ENCODE measurements at regions not wholly inside any gene's neighbourhood (a gene's known extent, or its start where the extent isn't known, plus 50 kb on each side); places are given as distances from the start of the nearest gene placed in this dataset.
A peak's percentile ranks its signal among the peaks of the same experiment; 100 is the strongest.

GRCh38 chr20:40335437-40335836, 353.6 kb downstream of the MAFB start:
- H4K20me1 ChIP-seq (ENCODE audit: insufficient read depth, low read length), result no peaks in the 10 kb centered on the region
- Mint-ChIP-seq H3K27me3 (ENCODE audit: low read depth in 3 of 3) (peaks cover 14 to 28% (median 26%) of the 10 kb centered on the region in 3 donors), H3K9me3 (peaks cover 0 to 3% (median 0%) of the 10 kb centered on the region in 7 donors), H3K27ac (no peak overlapping the region), H3K4me3 (no peak overlapping the region), H3K4me1 (peaks cover 30% of the 10 kb centered on the region), H3K36me3 (peaks cover 4 to 6% of the 10 kb centered on the region in 2 donors)
- intact Hi-C loops (cut with micrococcal nuclease), result no loop called here
- no peak overlapping the region for H3K9ac ChIP-seq (ENCODE audit: insufficient read depth, low read length, poor library complexity, severe bottlenecking)
- H3K4me3 ChIP-seq (replicated peaks in 1 of 3; ENCODE audit: low read depth in 2 of 3, low read length in 3 of 3), result no peak overlapping the region
- WGBS (ENCODE audit: insufficient coverage), result 100% methylated on average over 1 of the region's 6 CpGs
- no peaks in the 10 kb centered on the region for H3K36me3 ChIP-seq (replicated peaks in 1 of 2; ENCODE audit: control insufficient read depth in 1 of 2, insufficient read depth in 2 of 2, low read length in 2 of 2)
- H3K79me2 ChIP-seq (ENCODE audit: insufficient read depth, low read length), result no peaks in the 10 kb centered on the region
- H3K27ac ChIP-seq (ENCODE audit: low read depth in 1 of 2, low read length in 2 of 2), result no peak overlapping the region
- H3K9me3 ChIP-seq (replicated peaks in 1 of 2; ENCODE audit: control insufficient read depth in 1 of 2, insufficient read depth in 1 of 2, low read length in 2 of 2), result no peaks in the 10 kb centered on the region
- no peak for DNase-seq
- peaks cover 0 to 4% of the 10 kb centered on the region in 2 donors for H3K27me3 ChIP-seq (ENCODE audit: control insufficient read depth in 2 of 2, insufficient read depth in 2 of 2, low read length in 2 of 2)
- no peak overlapping the region for H2AFZ ChIP-seq (ENCODE audit: insufficient read depth, low read depth, low read length, poor library complexity, severe bottlenecking)
- peaks cover 18 to 26% of the 10 kb centered on the region in 2 donors for H3K4me1 ChIP-seq (ENCODE audit: control insufficient read depth in 1 of 2, insufficient read depth in 2 of 2, low read length in 2 of 2)
- no peak for TF ChIP-seq CTCF (IDR thresholded peaks at IDR 0.05)
- H3K4me2 ChIP-seq (replicated peaks; ENCODE audit: extremely low read depth, low read length, poor library complexity, severe bottlenecking), result no peak overlapping the region

GRCh38 chr20:40333591-40333990, 355.4 kb downstream of the MAFB start:
- H3K9ac ChIP-seq (ENCODE audit: insufficient read depth, low read length, poor library complexity, severe bottlenecking), result no peak overlapping the region
- peaks cover 0 to 6% of the 10 kb centered on the region in 2 donors for H3K36me3 Mint-ChIP-seq
- DNase-seq, result no peak
- H3K27ac ChIP-seq (ENCODE audit: low read depth in 1 of 2, low read length in 2 of 2), result no peak overlapping the region
- no peak for TF ChIP-seq CTCF (IDR thresholded peaks at IDR 0.05)
- intact Hi-C loops (cut with micrococcal nuclease), result no loop called here
- 71% methylated on average over 1 of the region's 2 CpGs for WGBS (ENCODE audit: insufficient coverage)
- H3K9me3 Mint-ChIP-seq, result peaks cover 0 to 3% (median 1%) of the 10 kb centered on the region in 7 donors
- no peaks in the 10 kb centered on the region for H3K36me3 ChIP-seq (replicated peaks in 1 of 2; ENCODE audit: control insufficient read depth in 1 of 2, insufficient read depth in 2 of 2, low read length in 2 of 2)
- peaks cover 19 to 35% (median 33%) of the 10 kb centered on the region in 3 donors for H3K27me3 Mint-ChIP-seq (ENCODE audit: low read depth in 3 of 3)
- H3K4me1 ChIP-seq (ENCODE audit: control insufficient read depth in 1 of 2, insufficient read depth in 2 of 2, low read length in 2 of 2), result peaks cover 2 to 8% of the 10 kb centered on the region in 2 donors
- no peak overlapping the region for H3K4me3 ChIP-seq (replicated peaks in 1 of 3; ENCODE audit: low read depth in 2 of 3, low read length in 3 of 3)
- no peaks in the 10 kb centered on the region for H3K9me3 ChIP-seq (replicated peaks in 1 of 2; ENCODE audit: control insufficient read depth in 1 of 2, insufficient read depth in 1 of 2, low read length in 2 of 2)
- no peak overlapping the region for H3K4me2 ChIP-seq (replicated peaks; ENCODE audit: extremely low read depth, low read length, poor library complexity, severe bottlenecking)
- peaks cover 0 to 4% of the 10 kb centered on the region in 2 donors for H3K27me3 ChIP-seq (ENCODE audit: control insufficient read depth in 2 of 2, insufficient read depth in 2 of 2, low read length in 2 of 2)
- peaks cover 25% of the 10 kb centered on the region for H3K4me1 Mint-ChIP-seq
- no peaks in the 10 kb centered on the region for H4K20me1 ChIP-seq (ENCODE audit: insufficient read depth, low read length)
- peak overlapping the region in 1 of 2 donors; percentile 2 for H3K4me3 Mint-ChIP-seq
- H2AFZ ChIP-seq (ENCODE audit: insufficient read depth, low read depth, low read length, poor library complexity, severe bottlenecking), result no peak overlapping the region
- no peaks in the 10 kb centered on the region for H3K79me2 ChIP-seq (ENCODE audit: insufficient read depth, low read length)
- H3K27ac Mint-ChIP-seq, result peak overlapping the region in 3 of 7 donors; percentile 34 to 74 (median 37)
